ENCODE measurements at regions not wholly inside any gene's neighbourhood (a gene's known extent, or its start where the extent isn't known, plus 50 kb on each side); places are given as distances from the start of the nearest gene placed in this dataset.

- TF ChIP-seq TAF1 (IDR thresholded peaks at IDR 0.05; ENCODE audit: borderline replicate concordance, insufficient read depth, low read length) (no peak), POLR2AphosphoS5 (IDR thresholded peaks at IDR 0.05; ENCODE audit: low read depth, low read length) (no peak)
Observed at GRCh38 chr1:120954736-120955135, 65.2 kb downstream of the PPIAL4A start.
